Ovary (tissue), 7 donors: ENCODE measurements at regions not wholly inside any gene's neighbourhood (a gene's known extent, or its start where the extent isn't known, plus 50 kb on each side); places are given as distances from the start of the nearest gene placed in this dataset.

Source experiments
- DNase-seq, 5 donors: peaks; one replicate each; pipeline ENCODE4 v3.0.0-alpha.2; 2019 to 2020
- H3K27ac ChIP-seq, 2 donors: fragments of 200-600 bp; one replicate each; pipeline versions ENCODE4 v1.5.1 to v1.8.0; 2019 to 2022
- H3K27me3 ChIP-seq: fragments of 200-600 bp; one replicate; pipeline ENCODE4 v1.8.0; 2022
- H3K36me3 ChIP-seq: fragments of 200-600 bp; sonication (generic); one replicate; pipeline ENCODE4 v1.5.1; 2019
- H3K4me1 ChIP-seq: one replicate; pipeline ENCODE4 v1.8.1; 2013; ENCODE audit warnings: mild to moderate bottlenecking, moderate library complexity; ENCODE audit not compliant: insufficient read depth
- H3K4me3 ChIP-seq: fragments of 200-600 bp; sonication (generic); one replicate; pipeline ENCODE4 v1.5.1; 2017
- H3K9me3 ChIP-seq, 2 donors: fragments of 200-600 bp in 1 of 2; sonication (generic) in 1 of 2; one replicate each; pipeline versions ENCODE4 v1.5.1 to v1.8.1; 2013 to 2019; ENCODE audit warnings: mild to moderate bottlenecking in 1 of 2, moderate library complexity in 1 of 2
- EP300 ChIP-seq: sonication (generic); formaldehyde crosslinking; IDR thresholded peaks from one replicate; pipeline ENCODE4 v1.6.1; 2017; ENCODE audit warnings: antibody characterized with exemption
- POLR2A ChIP-seq: fragments of 450-650 bp; IDR thresholded peaks from one replicate; pipeline ENCODE4 v1.6.1; 2017; ENCODE audit warnings: antibody characterized with exemption, mild to moderate bottlenecking, moderate library complexity
- WGBS, 3 donors: extraction: QIAGEN DNeasy Blood & Tissue Kit in 1 of 3; methylation state at CpG; one replicate each; pipeline versions ENCODE4 v1.1.5 to v1.1.7; 2013 to 2017; 5-methylcytosine and 5-hydroxymethylcytosine counted together
- intact Hi-C, 4 donors: fragments of 100-400 bp; cut with DNase I; formaldehyde crosslinking; loops; one replicate each; pipeline versions ENCODE4 v1.11.0 to v1.15.1; 2022 to 2023
- TF ChIP-seq, protein P1 (sequence below), 3 donors: fragments of 450-650 bp in 2 of 3; fragments of 200-600 bp in 1 of 3; IDR thresholded peaks; one replicate each; pipeline versions ENCODE4 v1.5.1 to v1.8.0; 2016 to 2022; ENCODE audit warnings: antibody characterized with exemption in 3 of 3, mild to moderate bottlenecking in 1 of 3
- donor health status: DM: no; HTN: no; CAD: no; lungs with moderate emphysema.
- donor health status: DM: no; HTN: no; CAD: no.
- donor health status: Bipolar disorder and iron deficiency.
- donor health status: DM: no; HTN: no; CAD: no.
- donor health status: DM: yes; HTN: yes; CAD: no.

DNA sequence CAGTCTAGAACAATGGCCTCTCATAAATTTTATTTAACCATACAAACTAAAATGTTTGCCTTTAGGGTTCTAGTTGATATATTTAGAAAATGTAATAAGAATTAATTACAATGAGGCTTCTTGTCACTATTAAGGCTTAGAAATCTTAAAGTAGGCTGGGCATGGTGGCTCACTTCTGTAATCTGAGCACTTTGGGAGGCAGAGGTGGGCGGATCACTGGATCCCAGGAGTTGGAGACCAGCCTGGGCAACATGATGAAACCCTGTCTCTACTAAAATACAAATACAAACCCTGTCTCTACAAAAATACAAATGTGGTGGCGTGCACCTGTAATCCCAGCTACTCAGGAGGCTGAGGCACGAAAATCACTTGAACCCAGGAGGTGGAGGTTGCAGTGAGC, 99.0 kb upstream of the ADGRF1 start:
- intact Hi-C loops = no loop called here
- DNase-seq = no peak
- 95 to 100% (median 95%) methylated on average over 3 of the region's 3 CpGs for WGBS, 3 donors
- Histone ChIP-seq H3K36me3 (no peaks in the 10 kb centered on the region), H3K27ac (no peak overlapping the region), H3K27me3 (no peaks in the 10 kb centered on the region), H3K9me3 (no peaks in the 10 kb centered on the region), H3K4me1 (no peaks in the 10 kb centered on the region), H3K4me3 (no peak overlapping the region)
- no peak for TF ChIP-seq POLR2A
- TF ChIP-seq, protein P1, sequence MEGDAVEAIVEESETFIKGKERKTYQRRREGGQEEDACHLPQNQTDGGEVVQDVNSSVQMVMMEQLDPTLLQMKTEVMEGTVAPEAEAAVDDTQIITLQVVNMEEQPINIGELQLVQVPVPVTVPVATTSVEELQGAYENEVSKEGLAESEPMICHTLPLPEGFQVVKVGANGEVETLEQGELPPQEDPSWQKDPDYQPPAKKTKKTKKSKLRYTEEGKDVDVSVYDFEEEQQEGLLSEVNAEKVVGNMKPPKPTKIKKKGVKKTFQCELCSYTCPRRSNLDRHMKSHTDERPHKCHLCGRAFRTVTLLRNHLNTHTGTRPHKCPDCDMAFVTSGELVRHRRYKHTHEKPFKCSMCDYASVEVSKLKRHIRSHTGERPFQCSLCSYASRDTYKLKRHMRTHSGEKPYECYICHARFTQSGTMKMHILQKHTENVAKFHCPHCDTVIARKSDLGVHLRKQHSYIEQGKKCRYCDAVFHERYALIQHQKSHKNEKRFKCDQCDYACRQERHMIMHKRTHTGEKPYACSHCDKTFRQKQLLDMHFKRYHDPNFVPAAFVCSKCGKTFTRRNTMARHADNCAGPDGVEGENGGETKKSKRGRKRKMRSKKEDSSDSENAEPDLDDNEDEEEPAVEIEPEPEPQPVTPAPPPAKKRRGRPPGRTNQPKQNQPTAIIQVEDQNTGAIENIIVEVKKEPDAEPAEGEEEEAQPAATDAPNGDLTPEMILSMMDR (IDR thresholded peaks at IDR 0.05) = no peak
- no peak for TF ChIP-seq EP300

GRCh38 chr6:47138046-47138445, 95.9 kb upstream of the ADGRF1 start:
- no peaks in the 10 kb centered on the region for H3K9me3 ChIP-seq
- TF ChIP-seq EP300 = no peak
- TF ChIP-seq, protein P1 (IDR thresholded peaks at IDR 0.05) = no peak
- TF ChIP-seq POLR2A = no peak
- no peak for DNase-seq
- intact Hi-C loops = no loop called here
- H3K36me3 ChIP-seq = no peaks in the 10 kb centered on the region
- WGBS, 3 donors = 69 to 79% (median 75%) methylated on average over 6 of the region's 6 CpGs
- no peak overlapping the region for H3K4me3 ChIP-seq
- H3K27me3 ChIP-seq = no peaks in the 10 kb centered on the region
- no peak overlapping the region for H3K27ac ChIP-seq
- no peaks in the 10 kb centered on the region for H3K4me1 ChIP-seq

DNA sequence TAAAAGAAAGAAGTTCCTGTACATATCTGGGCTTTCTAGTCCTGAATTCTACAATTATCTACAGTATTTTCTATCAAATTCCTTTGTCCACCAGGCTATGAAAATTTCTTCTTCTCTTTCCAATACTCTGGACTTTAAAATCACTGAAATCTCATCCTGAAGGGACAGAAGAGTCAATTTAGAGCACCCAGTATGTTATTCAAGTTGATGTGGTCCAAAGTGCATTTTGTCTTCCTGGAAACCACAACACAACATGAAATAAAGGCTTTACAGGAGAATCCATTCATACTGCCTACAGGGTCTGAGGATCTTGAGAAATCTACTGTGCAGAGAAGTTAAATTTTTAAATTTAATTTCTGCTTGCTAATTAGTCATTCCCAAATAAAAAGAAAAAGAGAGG, 94.9 kb upstream of the ADGRF1 start:
- TF ChIP-seq, protein P1 (IDR thresholded peaks at IDR 0.05) = no peak
- TF ChIP-seq EP300 = no peak
- no peak for TF ChIP-seq POLR2A
- H3K9me3 ChIP-seq = no peaks in the 10 kb centered on the region
- H3K27ac ChIP-seq = no peak overlapping the region
- no peak for DNase-seq
- H3K27me3 ChIP-seq = no peaks in the 10 kb centered on the region
- H3K4me1 ChIP-seq = no peaks in the 10 kb centered on the region
- no peaks in the 10 kb centered on the region for H3K36me3 ChIP-seq
- intact Hi-C loops = no loop called here
- H3K4me3 ChIP-seq = no peak overlapping the region

DNA sequence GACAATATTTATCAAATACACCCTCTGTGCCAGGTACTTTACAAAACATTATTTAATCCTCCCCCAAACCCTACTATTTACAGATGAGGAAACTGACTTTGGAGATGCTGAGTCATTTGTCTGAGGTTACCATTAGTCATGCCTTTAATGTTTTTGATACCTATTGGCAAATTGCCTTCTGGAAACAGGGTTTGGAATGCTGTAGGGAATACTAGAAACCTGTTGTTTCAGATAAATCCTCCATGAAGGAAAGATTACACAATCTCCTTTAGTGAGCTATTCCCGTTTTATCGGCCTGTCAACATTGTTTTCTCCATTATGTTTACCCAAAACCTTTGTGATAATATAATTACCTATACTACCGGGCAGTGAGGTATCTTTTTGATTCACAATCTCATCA, 93.6 kb upstream of the ADGRF1 start:
- Histone ChIP-seq H3K36me3 (no peaks in the 10 kb centered on the region), H3K27ac (no peak overlapping the region), H3K4me1 (no peaks in the 10 kb centered on the region), H3K4me3 (no peak overlapping the region), H3K9me3 (no peaks in the 10 kb centered on the region), H3K27me3 (no peaks in the 10 kb centered on the region)
- no peak for DNase-seq
- WGBS, 3 donors = 22 to 36% (median 29%) methylated on average over 3 of the region's 3 CpGs
- intact Hi-C loops = no loop called here
- no peak for TF ChIP-seq EP300
- TF ChIP-seq, protein P1 (IDR thresholded peaks at IDR 0.05) = no peak
- TF ChIP-seq POLR2A = no peak
